ENCODE measurements at regions not wholly inside any gene's neighbourhood (a gene's known extent, or its start where the extent isn't known, plus 50 kb on each side); places are given as distances from the start of the nearest gene placed in this dataset.

- no peak for DNase-seq
- Histone ChIP-seq H3K27me3 (no peaks in the 10 kb centered on the region), H3K36me3 (no peaks in the 10 kb centered on the region), H3K4me3 (ENCODE audit: low read depth, low read length) (no peak overlapping the region), H3K9me3 (no peaks in the 10 kb centered on the region), H3K4me1 (peaks cover 25% of the 10 kb centered on the region)
- no peak for TF ChIP-seq CTCF (IDR thresholded peaks at IDR 0.05; ENCODE audit: low read depth, low read length)
These were observed 271.4 kb upstream of the RORA start for GRCh38 chr15:61500523-61500922.

GRCh38 chr15:61499376-61499775 is 270.3 kb upstream of the RORA start:
- no peak for DNase-seq
- H3K4me3 ChIP-seq (ENCODE audit: low read depth, low read length), result no peak overlapping the region
- TF ChIP-seq CTCF (IDR thresholded peaks at IDR 0.05; ENCODE audit: low read depth, low read length), result no peak
- H3K9me3 ChIP-seq, result no peaks in the 10 kb centered on the region
- no peaks in the 10 kb centered on the region for H3K27me3 ChIP-seq
- H3K4me1 ChIP-seq, result peaks cover 25% of the 10 kb centered on the region
- no peaks in the 10 kb centered on the region for H3K36me3 ChIP-seq

- Histone ChIP-seq H3K9me3 (no peaks in the 10 kb centered on the region), H3K27me3 (no peaks in the 10 kb centered on the region), H3K4me3 (ENCODE audit: low read depth, low read length) (no peak overlapping the region), H3K36me3 (no peaks in the 10 kb centered on the region), H3K4me1 (no peaks in the 10 kb centered on the region)
- no peak for TF ChIP-seq CTCF (IDR thresholded peaks at IDR 0.05; ENCODE audit: low read depth, low read length)
- DNase-seq, result no peak
These were observed 260.5 kb upstream of the RORA start for GRCh38 chr15:61489571-61489970.

GRCh38 chr15:61483599-61483998 is 254.5 kb upstream of the RORA start:
- TF ChIP-seq CTCF (IDR thresholded peaks at IDR 0.05; ENCODE audit: low read depth, low read length), result no peak
- Histone ChIP-seq H3K4me1 (peaks cover 5% of the 10 kb centered on the region), H3K36me3 (no peaks in the 10 kb centered on the region), H3K4me3 (ENCODE audit: low read depth, low read length) (no peak overlapping the region), H3K27me3 (no peaks in the 10 kb centered on the region), H3K9me3 (no peaks in the 10 kb centered on the region)
- DNase-seq, result no peak

GRCh38 chr15:61481886-61482285 is 252.8 kb upstream of the RORA start:
- H3K27me3 ChIP-seq, result no peaks in the 10 kb centered on the region
- H3K4me3 ChIP-seq (ENCODE audit: low read depth, low read length), result no peak overlapping the region
- H3K9me3 ChIP-seq, result no peaks in the 10 kb centered on the region
- H3K4me1 ChIP-seq, result peaks cover 5% of the 10 kb centered on the region
- no peak for TF ChIP-seq CTCF (IDR thresholded peaks at IDR 0.05; ENCODE audit: low read depth, low read length)
- no peak for DNase-seq
- no peaks in the 10 kb centered on the region for H3K36me3 ChIP-seq

- H3K4me3 ChIP-seq (ENCODE audit: low read depth, low read length), result no peak overlapping the region
- no peaks in the 10 kb centered on the region for H3K9me3 ChIP-seq
- TF ChIP-seq CTCF (IDR thresholded peaks at IDR 0.05; ENCODE audit: low read depth, low read length), result no peak
- H3K27me3 ChIP-seq, result no peaks in the 10 kb centered on the region
- no peaks in the 10 kb centered on the region for H3K36me3 ChIP-seq
- H3K4me1 ChIP-seq, result peaks cover 5% of the 10 kb centered on the region
- DNase-seq, result no peak
These were observed 251.8 kb upstream of the RORA start for GRCh38 chr15:61480863-61481262.

Data from BE2C (cell line).